HepG2 (cell line): ENCODE measurements at regions not wholly inside any gene's neighbourhood (a gene's known extent, or its start where the extent isn't known, plus 50 kb on each side); places are given as distances from the start of the nearest gene placed in this dataset.

Source experiments
- ATAC-seq: fragments of 200-7000 bp; cut with Tn5 transposase; 3 replicates; pipeline ENCODE4 v1.9.1; 2020; ENCODE audit warnings: mild to moderate bottlenecking, moderate library complexity
- BruUV-seq: library from RNA; stranded (reverse); fragments of 400-500 nt; replicated peaks from 2 replicates; lab custom pipeline; 2021; lab: Mats Ljungman, UMichigan
- CTCF ChIA-PET: fragments of 300-600 bp; formaldehyde crosslinking; extraction: SDS; loops from one replicate; lab custom pipeline; 2021; ENCODE audit warnings: low total read pairs, inconsistent platforms, low intra/inter-chr PET ratio; lab: Yijun Ruan, JAX
- POLR2A ChIA-PET: fragments of 350-600 bp; sonication (Branson Sonifier 250); formaldehyde crosslinking; loops from one replicate; lab custom pipeline; 2020; ENCODE audit warnings: antibody characterized with exemption, inconsistent platforms; lab: Yijun Ruan, JAX
- DNase-seq: peaks from one replicate; pipeline ENCODE4 v3.0.0-alpha.2; 2015; ENCODE audit warnings: low spot score
- FAIRE-seq: peaks from 3 replicates; lab custom pipeline; 2011; peaks lifted over from hg19 to GRCh38; lab: Jason Lieb, UNC
- H2AFZ ChIP-seq: one replicate; pipeline ENCODE4 v1.6.1; 2011; ENCODE audit warnings: low read length, inconsistent platforms
- H3K27ac ChIP-seq: fragments of 300-600 bp; 3 replicates; pipeline ENCODE4 v1.8.0; 2011; ENCODE audit warnings: mixed run types, mild to moderate bottlenecking, mixed read lengths, low read length, inconsistent platforms; ENCODE audit not compliant: insufficient read depth; ENCODE audit errors: extremely low read length
- H3K27me3 ChIP-seq, 2 experiments: fragments of 200-600 bp in 1 of 2; 2 replicates in 1 of 2; 3 replicates in 1 of 2; pipeline versions ENCODE4 v1.6.0 to v1.8.0; 2011; ENCODE audit warnings: low read length in 2 of 2, mild to moderate bottlenecking in 2 of 2, moderate library complexity in 2 of 2, inconsistent platforms in 1 of 2; ENCODE audit not compliant: insufficient read depth in 2 of 2, control insufficient read depth in 1 of 2
- H3K36me3 ChIP-seq, 2 experiments: fragments of 200-600 bp in 1 of 2; replicated peaks in 1 of 2; 2 replicates in 1 of 2; 3 replicates in 1 of 2; pipeline versions ENCODE4 v1.5.1 to v1.8.0; 2011; ENCODE audit warnings: low read length in 2 of 2, inconsistent platforms in 1 of 2; ENCODE audit not compliant: insufficient read depth in 2 of 2, control insufficient read depth in 1 of 2
- H3K4me1 ChIP-seq: 2 replicates; pipeline ENCODE4 v1.5.1; 2012; ENCODE audit warnings: low read length, inconsistent platforms; ENCODE audit not compliant: insufficient read depth
- H3K4me2 ChIP-seq: 2 replicates; pipeline ENCODE4 v1.6.0; 2011; ENCODE audit warnings: low read depth, low read length, inconsistent platforms
- H3K4me3 ChIP-seq, 3 experiments: fragments of 200-600 bp in 1 of 3; sonication (generic), shearing (Covaris generic) in 1 of 3; replicated peaks in 1 of 3; 2 replicates each; pipeline ENCODE4 v1.5.1; 2011 to 2016; ENCODE audit warnings: low read length in 3 of 3, inconsistent platforms in 2 of 3, low read depth in 2 of 3, mild to moderate bottlenecking in 2 of 3, control low read depth in 1 of 3, mixed read lengths in 1 of 3; ENCODE audit not compliant: insufficient read depth in 1 of 3
- H3K79me2 ChIP-seq: one replicate; pipeline ENCODE4 v1.6.1; 2011; ENCODE audit warnings: low read length, inconsistent platforms; ENCODE audit not compliant: insufficient read depth
- H3K9ac ChIP-seq: 2 replicates; pipeline ENCODE4 v1.6.0; 2011; ENCODE audit warnings: mild to moderate bottlenecking, low read depth, low read length, inconsistent platforms; ENCODE audit not compliant: insufficient read depth
- H3K9me3 ChIP-seq: 2 replicates; pipeline ENCODE4 v1.5.1; 2012; ENCODE audit warnings: mild to moderate bottlenecking, low read length
- H4K20me1 ChIP-seq: 2 replicates; pipeline ENCODE4 v1.6.0; 2011; ENCODE audit warnings: inconsistent platforms, mild to moderate bottlenecking, low read length, moderate library complexity; ENCODE audit not compliant: insufficient read depth
- CC2D1A ChIP-seq: sonication (generic); formaldehyde crosslinking; IDR thresholded peaks from 2 replicates; pipeline ENCODE4 v1.8.1; 2023; ENCODE audit warnings: mild to moderate bottlenecking, missing genetic modification reagents
- GFI1 ChIP-seq: sonication (generic); formaldehyde crosslinking; IDR thresholded peaks from 2 replicates; pipeline ENCODE4 v1.5.0; 2020; ENCODE audit warnings: missing genetic modification reagents, mild to moderate bottlenecking, borderline replicate concordance
- HNRNPUL1 ChIP-seq: fragments of 200-400 bp; formaldehyde crosslinking; IDR thresholded peaks from 2 replicates; pipeline ENCODE4 v1.6.1; 2017; ENCODE audit warnings: low read depth, mild to moderate bottlenecking, low read length, moderate library complexity
- RFX5 ChIP-seq: IDR thresholded peaks from 2 replicates; pipeline ENCODE4 v1.6.1; 2011; ENCODE audit warnings: low read depth, low read length, improper control_type of control experiment
- SP1 ChIP-seq, 2 experiments: fragments of 450-650 bp in 1 of 2; sonication (generic) in 1 of 2; formaldehyde crosslinking in 1 of 2; IDR thresholded peaks; 2 replicates each; pipeline versions ENCODE4 v1.4.0 to v1.6.1; 2016 to 2020; ENCODE audit warnings: missing genetic modification reagents in 1 of 2
- SP2 ChIP-seq: sonication (generic); formaldehyde crosslinking; IDR thresholded peaks from 2 replicates; pipeline ENCODE4 v1.5.1; 2020; ENCODE audit warnings: mild to moderate bottlenecking, missing genetic modification reagents
- ZFP1 ChIP-seq: IDR thresholded peaks from 2 replicates; pipeline ENCODE4 v1.6.1; 2016
- ZNF180 ChIP-seq: sonication (generic); formaldehyde crosslinking; IDR thresholded peaks from 2 replicates; pipeline ENCODE4 v1.4.0; 2020; ENCODE audit warnings: low read depth, missing genetic modification reagents, borderline replicate concordance
- ZNF382 ChIP-seq: sonication (generic); formaldehyde crosslinking; IDR thresholded peaks from 2 replicates; pipeline ENCODE4 v1.5.0; 2020; ENCODE audit warnings: missing genetic modification reagents, mild to moderate bottlenecking, borderline replicate concordance
- ZNF607 ChIP-seq: sonication (generic); formaldehyde crosslinking; IDR thresholded peaks from 2 replicates; pipeline ENCODE4 v1.5.1; 2020; ENCODE audit warnings: missing genetic modification reagents, mild to moderate bottlenecking, borderline replicate concordance
- ZSCAN29 ChIP-seq: sonication (generic); formaldehyde crosslinking; conservative IDR thresholded peaks from 2 replicates; pipeline ENCODE4 v1.4.0; 2020; ENCODE audit warnings: mild to moderate bottlenecking, missing genetic modification reagents
- WGBS: methylation state at CpG from one replicate; pipeline ENCODE4 v1.1.6; 2017; ENCODE audit warnings: low lambda C conversion rate; 5-methylcytosine and 5-hydroxymethylcytosine counted together
- in situ Hi-C: cut with HindIII; loops from 2 replicates; pipeline ENCODE4 v1.10.0; 2017; ENCODE audit warnings: low pct_unique_long_range_greater_than_20kb; ENCODE audit not compliant: extremely low pct_ligation_motif_present
- intact Hi-C: fragments of 100-400 bp; cut with micrococcal nuclease; formaldehyde crosslinking; loops from one replicate; pipeline ENCODE4 v1.10.0; 2022; ENCODE audit not compliant: unreplicated experiment
- TF ChIP-seq, protein P1 (sequence below): conservative IDR thresholded peaks from 2 replicates; pipeline ENCODE4 v1.6.1; 2018; ENCODE audit warnings: missing genetic modification reagents
- TF ChIP-seq, protein P2 (sequence below): sonication (generic); formaldehyde crosslinking; IDR thresholded peaks from 2 replicates; pipeline ENCODE4 v1.8.0; 2022; ENCODE audit warnings: mild to moderate bottlenecking, missing genetic modification reagents; ENCODE audit not compliant: insufficient replicate concordance
- TF ChIP-seq, protein P3 (sequence below): sonication (generic); formaldehyde crosslinking; IDR thresholded peaks from 2 replicates; pipeline ENCODE4 v1.4.0; 2020; ENCODE audit warnings: mild to moderate bottlenecking, missing genetic modification reagents

DNA sequence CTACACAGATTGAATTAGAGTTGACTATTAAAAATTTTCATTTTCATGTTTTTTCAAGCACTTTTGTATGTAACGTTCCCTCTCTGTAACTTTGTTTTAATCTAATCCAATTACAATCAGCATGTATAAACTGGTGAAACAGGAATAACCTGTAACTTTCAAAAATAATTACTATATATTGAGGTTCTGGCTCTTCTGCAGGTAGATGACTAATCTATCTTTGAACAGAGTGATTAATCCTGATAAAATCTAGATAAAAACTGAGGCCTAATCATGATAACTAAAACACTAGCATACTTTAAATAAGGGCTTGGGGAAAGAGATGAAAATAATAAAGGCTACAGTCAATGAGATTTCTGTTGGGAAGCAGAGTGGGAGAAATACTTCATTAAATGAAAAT, 101.6 kb upstream of the KCND2 start:
- FAIRE-seq (no peak), DNase-seq (no peak), ATAC-seq (no peak)
- intact Hi-C loops, result no loop called here
- no peak overlapping the region for H3K4me3 ChIP-seq
- no peaks in the 10 kb centered on the region for H3K4me1 ChIP-seq
- CTCF ChIA-PET, result no interaction called here
- H3K9ac ChIP-seq, result no peak overlapping the region
- H3K4me2 ChIP-seq, result no peak overlapping the region
- H3K27me3 ChIP-seq, result no peaks in the 10 kb centered on the region
- POLR2A ChIA-PET, result no interaction called here
- in situ Hi-C loops, result no loop called here
- no peak overlapping the region for H3K27ac ChIP-seq
- no TSS peak for BruUV-seq
- no peaks in the 10 kb centered on the region for H4K20me1 ChIP-seq
- TF ChIP-seq GFI1 (no peak), CC2D1A (no peak), RFX5 (no peak), ZNF607 (CRISPR knock-in tag) (no peak), ZSCAN29 (CRISPR knock-in tag) (no peak), ZNF180 (CRISPR knock-in tag) (no peak), SP2 (CRISPR knock-in tag) (no peak), SP1 (IDR thresholded peaks at IDR 0.05) (no peak), SP1 (CRISPR knock-in tag; IDR thresholded peaks at IDR 0.05) (no peak), ZFP1 (CRISPR knock-in tag) (no peak), HNRNPUL1 (no peak), ZNF382 (no peak)
- TF ChIP-seq, protein P1, sequence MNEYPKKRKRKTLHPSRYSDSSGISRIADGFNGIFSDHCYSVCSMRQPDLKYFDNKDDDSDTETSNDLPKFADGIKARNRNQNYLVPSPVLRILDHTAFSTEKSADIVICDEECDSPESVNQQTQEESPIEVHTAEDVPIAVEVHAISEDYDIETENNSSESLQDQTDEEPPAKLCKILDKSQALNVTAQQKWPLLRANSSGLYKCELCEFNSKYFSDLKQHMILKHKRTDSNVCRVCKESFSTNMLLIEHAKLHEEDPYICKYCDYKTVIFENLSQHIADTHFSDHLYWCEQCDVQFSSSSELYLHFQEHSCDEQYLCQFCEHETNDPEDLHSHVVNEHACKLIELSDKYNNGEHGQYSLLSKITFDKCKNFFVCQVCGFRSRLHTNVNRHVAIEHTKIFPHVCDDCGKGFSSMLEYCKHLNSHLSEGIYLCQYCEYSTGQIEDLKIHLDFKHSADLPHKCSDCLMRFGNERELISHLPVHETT (CRISPR knock-in tag), result no peak
- TF ChIP-seq, protein P2, sequence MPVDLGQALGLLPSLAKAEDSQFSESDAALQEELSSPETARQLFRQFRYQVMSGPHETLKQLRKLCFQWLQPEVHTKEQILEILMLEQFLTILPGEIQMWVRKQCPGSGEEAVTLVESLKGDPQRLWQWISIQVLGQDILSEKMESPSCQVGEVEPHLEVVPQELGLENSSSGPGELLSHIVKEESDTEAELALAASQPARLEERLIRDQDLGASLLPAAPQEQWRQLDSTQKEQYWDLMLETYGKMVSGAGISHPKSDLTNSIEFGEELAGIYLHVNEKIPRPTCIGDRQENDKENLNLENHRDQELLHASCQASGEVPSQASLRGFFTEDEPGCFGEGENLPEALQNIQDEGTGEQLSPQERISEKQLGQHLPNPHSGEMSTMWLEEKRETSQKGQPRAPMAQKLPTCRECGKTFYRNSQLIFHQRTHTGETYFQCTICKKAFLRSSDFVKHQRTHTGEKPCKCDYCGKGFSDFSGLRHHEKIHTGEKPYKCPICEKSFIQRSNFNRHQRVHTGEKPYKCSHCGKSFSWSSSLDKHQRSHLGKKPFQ (CRISPR knock-in tag), result no peak
- TF ChIP-seq, protein P3, sequence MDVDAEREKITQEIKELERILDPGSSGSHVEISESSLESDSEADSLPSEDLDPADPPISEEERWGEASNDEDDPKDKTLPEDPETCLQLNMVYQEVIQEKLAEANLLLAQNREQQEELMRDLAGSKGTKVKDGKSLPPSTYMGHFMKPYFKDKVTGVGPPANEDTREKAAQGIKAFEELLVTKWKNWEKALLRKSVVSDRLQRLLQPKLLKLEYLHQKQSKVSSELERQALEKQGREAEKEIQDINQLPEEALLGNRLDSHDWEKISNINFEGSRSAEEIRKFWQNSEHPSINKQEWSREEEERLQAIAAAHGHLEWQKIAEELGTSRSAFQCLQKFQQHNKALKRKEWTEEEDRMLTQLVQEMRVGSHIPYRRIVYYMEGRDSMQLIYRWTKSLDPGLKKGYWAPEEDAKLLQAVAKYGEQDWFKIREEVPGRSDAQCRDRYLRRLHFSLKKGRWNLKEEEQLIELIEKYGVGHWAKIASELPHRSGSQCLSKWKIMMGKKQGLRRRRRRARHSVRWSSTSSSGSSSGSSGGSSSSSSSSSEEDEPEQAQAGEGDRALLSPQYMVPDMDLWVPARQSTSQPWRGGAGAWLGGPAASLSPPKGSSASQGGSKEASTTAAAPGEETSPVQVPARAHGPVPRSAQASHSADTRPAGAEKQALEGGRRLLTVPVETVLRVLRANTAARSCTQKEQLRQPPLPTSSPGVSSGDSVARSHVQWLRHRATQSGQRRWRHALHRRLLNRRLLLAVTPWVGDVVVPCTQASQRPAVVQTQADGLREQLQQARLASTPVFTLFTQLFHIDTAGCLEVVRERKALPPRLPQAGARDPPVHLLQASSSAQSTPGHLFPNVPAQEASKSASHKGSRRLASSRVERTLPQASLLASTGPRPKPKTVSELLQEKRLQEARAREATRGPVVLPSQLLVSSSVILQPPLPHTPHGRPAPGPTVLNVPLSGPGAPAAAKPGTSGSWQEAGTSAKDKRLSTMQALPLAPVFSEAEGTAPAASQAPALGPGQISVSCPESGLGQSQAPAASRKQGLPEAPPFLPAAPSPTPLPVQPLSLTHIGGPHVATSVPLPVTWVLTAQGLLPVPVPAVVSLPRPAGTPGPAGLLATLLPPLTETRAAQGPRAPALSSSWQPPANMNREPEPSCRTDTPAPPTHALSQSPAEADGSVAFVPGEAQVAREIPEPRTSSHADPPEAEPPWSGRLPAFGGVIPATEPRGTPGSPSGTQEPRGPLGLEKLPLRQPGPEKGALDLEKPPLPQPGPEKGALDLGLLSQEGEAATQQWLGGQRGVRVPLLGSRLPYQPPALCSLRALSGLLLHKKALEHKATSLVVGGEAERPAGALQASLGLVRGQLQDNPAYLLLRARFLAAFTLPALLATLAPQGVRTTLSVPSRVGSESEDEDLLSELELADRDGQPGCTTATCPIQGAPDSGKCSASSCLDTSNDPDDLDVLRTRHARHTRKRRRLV (CRISPR knock-in tag), result no peak
- H3K79me2 ChIP-seq, result no peaks in the 10 kb centered on the region
- H2AFZ ChIP-seq, result no peak overlapping the region
- WGBS, result 4% methylated on average over 1 of the region's 1 CpG
- H3K9me3 ChIP-seq, result no peaks in the 10 kb centered on the region
- H3K36me3 ChIP-seq, result no peaks in the 10 kb centered on the region
